ENCODE measurements at regions not wholly inside any gene's neighbourhood (a gene's known extent, or its start where the extent isn't known, plus 50 kb on each side); places are given as distances from the start of the nearest gene placed in this dataset.

GRCh38 chr3:171976526-171976925 is 62.9 kb upstream of the FNDC3B start:
- Histone ChIP-seq H3K9ac (no peak overlapping the region), H3K9me3 (ENCODE audit: low read depth) (no peaks in the 10 kb centered on the region), H3K36me3 (no peaks in the 10 kb centered on the region), H3K27ac (no peak overlapping the region), H3K79me2 (ENCODE audit: low read depth) (no peaks in the 10 kb centered on the region), H3F3A (ENCODE audit: low read depth) (no peaks in the 10 kb centered on the region), H4K20me1 (ENCODE audit: low read depth) (no peaks in the 10 kb centered on the region), H2AFZ (replicated peaks) (no peak overlapping the region), H3K4me3 (no peak overlapping the region), H3K4me2 (no peak overlapping the region), H3K4me1 (no peaks in the 10 kb centered on the region), H3K27me3 (no peaks in the 10 kb centered on the region)
- DNase-seq (ENCODE audit: low spot score) = no peak
- Mint-ChIP-seq H3K4me1 (peaks cover 5% of the 10 kb centered on the region), H3K36me3 (no peaks in the 10 kb centered on the region), H3K27me3 (ENCODE audit: insufficient read depth, low read depth) (no peaks in the 10 kb centered on the region), H3K9me3 (no peaks in the 10 kb centered on the region), H3K27ac (no peak overlapping the region), H3K4me3 (no peak overlapping the region)
- no peak for TF ChIP-seq CTCF (IDR thresholded peaks at IDR 0.05)
- no peak for TF ChIP-seq EZH2phosphoT487 (IDR thresholded peaks at IDR 0.05)
- no peak for TF ChIP-seq EZH2 (IDR thresholded peaks at IDR 0.05)

GRCh38 chr3:171977441-171977840 is 61.9 kb upstream of the FNDC3B start:
- peaks cover 5% of the 10 kb centered on the region for H3K4me1 Mint-ChIP-seq
- H3K27ac ChIP-seq = no peak overlapping the region
- DNase-seq (ENCODE audit: low spot score) = no peak
- H3K36me3 Mint-ChIP-seq = no peaks in the 10 kb centered on the region
- no peaks in the 10 kb centered on the region for H4K20me1 ChIP-seq (ENCODE audit: low read depth)
- H3K27me3 ChIP-seq = no peaks in the 10 kb centered on the region
- H3K79me2 ChIP-seq (ENCODE audit: low read depth) = no peaks in the 10 kb centered on the region
- no peak overlapping the region for H3K27ac Mint-ChIP-seq
- H3K9ac ChIP-seq = no peak overlapping the region
- H3K27me3 Mint-ChIP-seq (ENCODE audit: insufficient read depth, low read depth) = no peaks in the 10 kb centered on the region
- H3K4me3 ChIP-seq = no peak overlapping the region
- H3F3A ChIP-seq (ENCODE audit: low read depth) = no peaks in the 10 kb centered on the region
- H3K9me3 Mint-ChIP-seq = no peaks in the 10 kb centered on the region
- no peak overlapping the region for H2AFZ ChIP-seq (replicated peaks)
- H3K4me1 ChIP-seq = no peaks in the 10 kb centered on the region
- TF ChIP-seq EZH2phosphoT487 (IDR thresholded peaks at IDR 0.05) (no peak), EZH2 (IDR thresholded peaks at IDR 0.05) (no peak), CTCF (IDR thresholded peaks at IDR 0.05) (no peak)
- H3K4me3 Mint-ChIP-seq = no peak overlapping the region
- no peak overlapping the region for H3K4me2 ChIP-seq
- no peaks in the 10 kb centered on the region for H3K9me3 ChIP-seq (ENCODE audit: low read depth)
- H3K36me3 ChIP-seq = no peaks in the 10 kb centered on the region

- Mint-ChIP-seq H3K36me3 (no peaks in the 10 kb centered on the region), H3K27me3 (ENCODE audit: insufficient read depth, low read depth) (no peaks in the 10 kb centered on the region), H3K9me3 (no peaks in the 10 kb centered on the region), H3K4me1 (peaks cover 5% of the 10 kb centered on the region), H3K27ac (no peak overlapping the region), H3K4me3 (no peak overlapping the region)
- Histone ChIP-seq H3K79me2 (ENCODE audit: low read depth) (no peaks in the 10 kb centered on the region), H2AFZ (replicated peaks) (no peak overlapping the region), H3K4me1 (no peaks in the 10 kb centered on the region), H3K27me3 (no peaks in the 10 kb centered on the region), H3K4me3 (no peak overlapping the region), H3K36me3 (no peaks in the 10 kb centered on the region), H3K9me3 (ENCODE audit: low read depth) (no peaks in the 10 kb centered on the region), H3K4me2 (no peak overlapping the region), H4K20me1 (ENCODE audit: low read depth) (no peaks in the 10 kb centered on the region), H3K9ac (no peak overlapping the region), H3K27ac (no peak overlapping the region), H3F3A (ENCODE audit: low read depth) (no peaks in the 10 kb centered on the region)
- TF ChIP-seq EZH2phosphoT487 (IDR thresholded peaks at IDR 0.05) (no peak), CTCF (IDR thresholded peaks at IDR 0.05) (no peak), EZH2 (IDR thresholded peaks at IDR 0.05) (no peak)
- no peak for DNase-seq (ENCODE audit: low spot score)
Measured at GRCh38 chr3:171977860-171978259, 61.5 kb upstream of the FNDC3B start.

- H3K79me2 ChIP-seq (ENCODE audit: low read depth) = no peaks in the 10 kb centered on the region
- Mint-ChIP-seq H3K9me3 (no peaks in the 10 kb centered on the region), H3K27me3 (ENCODE audit: insufficient read depth, low read depth) (no peaks in the 10 kb centered on the region), H3K36me3 (no peaks in the 10 kb centered on the region), H3K4me1 (peaks cover 5% of the 10 kb centered on the region), H3K4me3 (no peak overlapping the region), H3K27ac (no peak overlapping the region)
- no peaks in the 10 kb centered on the region for H3K27me3 ChIP-seq
- no peaks in the 10 kb centered on the region for H3K36me3 ChIP-seq
- H2AFZ ChIP-seq (replicated peaks) = no peak overlapping the region
- no peak for TF ChIP-seq EZH2 (IDR thresholded peaks at IDR 0.05)
- no peak for TF ChIP-seq CTCF (IDR thresholded peaks at IDR 0.05)
- TF ChIP-seq EZH2phosphoT487 (IDR thresholded peaks at IDR 0.05) = no peak
- H3K4me2 ChIP-seq = no peak overlapping the region
- no peaks in the 10 kb centered on the region for H3K4me1 ChIP-seq
- no peaks in the 10 kb centered on the region for H3F3A ChIP-seq (ENCODE audit: low read depth)
- DNase-seq (ENCODE audit: low spot score) = no peak
- H4K20me1 ChIP-seq (ENCODE audit: low read depth) = no peaks in the 10 kb centered on the region
- H3K9me3 ChIP-seq (ENCODE audit: low read depth) = no peaks in the 10 kb centered on the region
- no peak overlapping the region for H3K4me3 ChIP-seq
- H3K27ac ChIP-seq = no peak overlapping the region
- H3K9ac ChIP-seq = no peak overlapping the region
Measured at GRCh38 chr3:171978390-171978789, 61.0 kb upstream of the FNDC3B start.
